Islet precursor cell (in vitro differentiated cells): ENCODE measurements at regions not wholly inside any gene's neighbourhood (a gene's known extent, or its start where the extent isn't known, plus 50 kb on each side); places are given as distances from the start of the nearest gene placed in this dataset.

ENCODE experiments used
- DNase-seq: peaks from one replicate; pipeline ENCODE4 v3.0.0-alpha.2; 2018

GRCh38 chr20:22430154-22430745 is 154.1 kb downstream of the FOXA2 start:
- peak; percentile 88 for DNase-seq

- no peak for DNase-seq
Measured at GRCh38 chr20:22429175-22430153, 154.9 kb downstream of the FOXA2 start.

DNA sequence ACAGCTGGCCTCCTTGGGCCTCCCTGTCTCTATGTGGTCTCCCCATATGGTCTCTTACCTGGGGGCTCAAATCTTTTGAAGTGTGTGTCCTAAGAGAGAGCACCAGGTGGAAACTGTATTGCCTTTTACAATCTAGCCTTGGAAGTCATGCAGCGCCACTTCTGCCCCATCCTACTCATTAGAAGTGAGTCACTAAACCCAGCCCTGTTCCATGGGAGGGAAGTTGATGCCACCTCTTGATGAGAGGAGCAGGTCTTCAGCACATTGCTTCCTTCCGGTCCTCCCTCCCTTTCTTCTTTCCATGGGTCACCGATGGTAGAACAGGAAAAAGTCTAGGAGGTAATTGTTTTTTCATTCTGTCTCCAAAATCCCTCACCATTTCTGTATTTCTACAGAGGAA is 156.3 kb downstream of the FOXA2 start:
- DNase-seq, result no peak

- no peak for DNase-seq
Measured at GRCh38 chr20:22426772-22427171, 157.6 kb downstream of the FOXA2 start.

DNA sequence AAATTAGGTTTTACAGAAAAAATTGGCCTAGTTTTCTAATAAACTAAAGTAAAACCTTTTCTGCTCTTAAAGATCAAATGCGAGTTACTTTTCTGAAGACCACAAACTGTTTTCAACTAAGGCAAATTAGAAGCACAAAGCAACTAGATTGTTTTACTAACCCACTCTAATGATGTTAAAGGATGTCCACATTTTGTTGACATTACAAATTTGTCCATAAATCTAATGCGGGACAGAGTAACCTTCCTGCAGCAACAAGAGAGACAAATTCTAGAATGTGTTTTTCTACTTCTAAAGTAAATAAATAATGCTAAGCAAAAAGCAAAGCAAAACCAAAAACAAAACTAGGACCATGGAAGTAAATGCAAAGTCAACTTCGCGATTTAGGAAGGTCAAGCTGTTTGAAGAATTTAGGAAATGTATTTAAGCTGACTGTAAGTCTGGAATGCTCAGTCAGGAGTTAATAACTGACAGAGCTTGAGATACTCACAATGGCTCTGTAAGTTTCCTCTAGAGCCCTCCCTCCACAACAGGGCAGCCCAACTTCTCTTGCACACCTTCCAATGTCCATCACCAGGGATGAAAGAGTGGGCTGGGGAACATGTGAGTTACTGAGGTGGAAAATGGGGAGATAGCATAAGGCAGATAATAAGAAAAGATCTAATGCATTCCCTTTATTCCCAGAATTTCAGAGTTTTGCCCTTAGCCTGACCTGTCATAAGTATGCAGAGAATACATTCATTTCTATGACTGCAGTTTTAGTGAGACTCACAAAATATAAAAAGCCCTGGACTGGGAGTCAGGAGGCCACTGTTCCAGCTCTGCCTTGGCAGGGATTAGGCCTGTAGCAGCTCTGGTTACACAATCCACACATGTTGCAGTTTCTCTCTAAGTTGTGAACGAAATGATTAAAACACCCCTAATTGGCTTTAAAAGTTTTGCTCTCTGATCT is 158.8 kb downstream of the FOXA2 start:
- DNase-seq, result no peak

DNA sequence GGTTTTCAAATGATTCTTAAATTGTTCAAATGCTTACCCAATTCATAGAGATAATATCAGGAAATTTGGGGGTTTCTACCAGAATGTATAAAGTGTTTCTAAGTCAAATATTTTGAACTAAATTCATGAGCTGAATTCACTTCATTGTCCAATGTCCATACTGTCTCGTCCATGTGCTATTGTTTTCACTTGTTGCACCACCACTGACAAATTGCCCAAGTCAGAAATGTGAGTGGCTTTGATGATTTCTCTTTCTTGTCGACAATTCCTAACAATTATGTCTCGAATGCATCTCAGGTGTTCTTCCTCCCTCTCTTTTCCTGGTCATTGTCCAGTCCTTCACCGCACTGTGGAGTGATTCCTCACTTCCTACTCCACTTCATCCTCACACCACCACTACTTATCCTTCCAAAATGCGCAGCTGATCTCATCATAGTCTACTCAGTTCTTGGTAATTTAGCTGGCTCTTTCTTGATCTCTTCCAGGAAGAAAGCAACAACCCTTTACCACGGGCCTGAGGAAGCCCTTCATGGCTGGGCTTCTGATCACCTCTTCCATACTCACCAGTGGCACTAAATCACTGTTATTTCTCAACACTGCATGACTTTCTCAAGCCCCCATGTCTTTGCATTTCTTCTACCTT is 161.1 kb downstream of the FOXA2 start:
- DNase-seq, result no peak

- DNase-seq, result no peak
Measured at GRCh38 chr20:22420116-22420598, 164.2 kb downstream of the FOXA2 start.

GRCh38 chr20:22418738-22419137 is 165.6 kb downstream of the FOXA2 start:
- no peak for DNase-seq

- no peak for DNase-seq
Measured at GRCh38 chr20:22414305-22414742, 170.0 kb downstream of the FOXA2 start.

- DNase-seq, result no peak
Measured at GRCh38 chr20:22412977-22413868, 171.1 kb downstream of the FOXA2 start.

- DNase-seq, result no peak
Measured at GRCh38 chr20:22411627-22412450, 172.5 kb downstream of the FOXA2 start.

GRCh38 chr20:22411286-22411626 is 173.1 kb downstream of the FOXA2 start:
- DNase-seq, result no peak

DNA sequence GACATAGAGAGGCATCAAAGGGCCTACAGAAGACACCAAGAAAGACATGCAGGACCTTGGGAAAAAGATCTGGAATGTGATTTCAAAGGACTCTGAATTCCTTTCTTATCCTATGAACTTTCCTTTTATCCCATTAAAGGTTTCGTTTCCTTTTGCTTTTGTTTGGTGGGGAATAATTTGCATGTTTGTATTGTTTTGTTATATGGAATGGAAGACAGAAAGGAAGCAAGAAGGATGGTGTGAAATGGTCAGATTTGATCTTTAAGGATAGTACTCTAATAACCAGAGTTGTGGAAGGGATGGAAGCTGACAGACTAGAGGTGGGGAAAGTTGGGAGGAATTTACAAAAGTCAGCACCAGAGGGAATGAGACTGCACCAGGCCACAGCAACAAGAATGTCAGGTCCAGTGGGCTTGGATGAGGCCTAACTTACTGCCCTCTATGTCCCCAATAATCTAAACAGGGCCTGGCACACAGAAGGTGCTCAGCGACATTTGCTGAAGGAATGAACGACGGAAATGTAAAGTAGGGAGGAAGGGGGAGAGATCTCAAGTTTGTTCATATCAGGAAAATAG is 173.7 kb downstream of the FOXA2 start:
- DNase-seq, result no peak

DNA sequence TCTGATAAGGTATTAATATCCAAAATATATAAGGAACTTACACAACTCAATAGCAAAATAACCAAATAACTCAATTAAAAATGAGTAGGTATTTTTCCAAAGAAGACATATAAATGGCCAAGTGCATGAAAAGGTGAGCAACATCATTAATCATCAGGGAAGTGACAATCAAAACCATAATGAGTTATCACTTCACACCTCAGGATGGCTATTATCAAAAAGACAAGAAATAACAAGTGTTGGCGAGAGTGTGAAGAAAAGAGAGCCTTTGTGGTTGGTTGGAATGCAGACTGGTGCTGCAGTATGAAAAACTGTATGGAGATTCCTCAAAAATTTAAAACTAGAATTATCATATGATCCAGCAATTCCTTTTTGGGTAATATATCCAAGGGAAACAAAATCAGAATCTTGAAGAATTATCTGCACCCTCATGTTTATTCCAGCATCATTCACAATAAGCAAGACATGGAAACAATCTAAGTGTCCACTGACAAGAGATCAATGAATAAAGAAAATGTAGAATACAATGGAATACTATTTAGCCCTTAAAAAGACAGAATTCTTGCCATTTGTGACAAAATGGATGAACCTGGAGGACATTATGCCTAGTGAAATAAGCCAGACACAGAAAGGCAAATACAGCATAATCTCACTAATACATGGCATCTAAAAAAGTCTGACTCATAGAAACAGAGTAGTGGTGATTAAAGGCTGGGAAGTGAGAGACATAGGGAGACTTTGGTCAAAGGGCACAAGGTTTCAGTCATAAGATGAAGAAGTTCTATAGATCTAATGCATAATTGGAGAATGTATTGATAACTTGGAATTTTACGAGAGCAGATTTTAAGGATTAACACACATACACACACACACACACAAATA is 175.6 kb downstream of the FOXA2 start:
- no peak for DNase-seq

GRCh38 chr20:22407237-22408193 is 176.9 kb downstream of the FOXA2 start:
- no peak for DNase-seq

DNA sequence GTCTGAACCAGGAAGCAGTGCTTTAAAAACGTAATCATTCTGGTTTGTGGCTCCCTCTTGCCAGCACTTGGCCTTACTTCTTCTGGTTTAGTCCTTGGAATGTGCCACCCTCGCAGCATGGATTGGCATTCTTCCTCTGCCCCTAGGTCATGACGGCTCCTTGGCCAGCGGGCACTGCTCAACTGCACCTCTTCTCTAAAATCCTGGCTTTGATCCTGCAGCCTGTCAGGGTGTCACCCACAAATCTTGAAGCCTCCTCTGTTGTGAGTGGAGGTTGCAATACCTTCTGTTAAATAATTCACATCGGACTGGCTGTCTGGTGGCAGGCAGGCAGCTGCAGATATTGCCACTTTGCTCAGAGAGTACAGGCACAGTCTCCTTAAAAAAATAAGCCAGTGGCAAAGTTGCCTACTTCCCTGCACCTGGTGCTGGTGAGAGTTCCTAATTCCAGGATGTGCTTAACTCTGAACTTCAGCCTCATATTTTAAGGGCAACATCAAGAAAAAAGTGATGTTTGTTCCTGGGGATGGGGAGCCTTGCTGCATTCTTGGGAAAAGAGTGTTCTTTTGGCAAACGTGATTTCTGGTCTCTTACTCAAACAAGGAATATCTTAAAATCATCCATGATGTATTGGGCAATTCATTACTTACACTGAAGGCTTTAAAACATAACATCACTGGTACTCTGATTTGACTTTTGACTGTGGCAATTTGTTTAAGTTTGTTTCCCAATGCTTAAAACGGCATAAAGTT is 179.8 kb downstream of the FOXA2 start:
- no peak for DNase-seq
